ENCODE measurements at regions not wholly inside any gene's neighbourhood (a gene's known extent, or its start where the extent isn't known, plus 50 kb on each side); places are given as distances from the start of the nearest gene placed in this dataset.

DNA sequence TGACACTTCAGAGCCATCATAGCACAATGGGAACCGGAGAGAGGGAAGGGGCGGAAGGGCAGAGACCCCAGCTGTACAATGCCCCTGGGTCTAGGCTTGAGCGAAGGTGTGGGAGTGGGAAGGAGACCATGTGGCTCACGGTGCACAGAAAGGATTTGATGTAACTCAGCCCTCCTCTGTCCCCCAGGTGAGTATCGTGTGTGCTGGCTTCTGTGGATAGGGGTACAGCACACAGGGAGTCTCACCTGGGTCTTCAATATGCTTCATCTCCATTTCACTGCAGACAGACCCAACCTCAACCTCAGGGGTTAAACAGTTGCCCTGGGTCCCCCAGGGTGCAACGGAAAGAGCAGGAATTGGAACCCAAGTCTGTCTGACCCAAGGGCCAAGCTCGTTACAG, 122.2 kb downstream of the CDH26 start:
- TF ChIP-seq EZH2 (IDR thresholded peaks at IDR 0.05) (no peak), EZH2phosphoT487 (IDR thresholded peaks at IDR 0.05) (no peak)
- TF ChIP-seq, protein P1, sequence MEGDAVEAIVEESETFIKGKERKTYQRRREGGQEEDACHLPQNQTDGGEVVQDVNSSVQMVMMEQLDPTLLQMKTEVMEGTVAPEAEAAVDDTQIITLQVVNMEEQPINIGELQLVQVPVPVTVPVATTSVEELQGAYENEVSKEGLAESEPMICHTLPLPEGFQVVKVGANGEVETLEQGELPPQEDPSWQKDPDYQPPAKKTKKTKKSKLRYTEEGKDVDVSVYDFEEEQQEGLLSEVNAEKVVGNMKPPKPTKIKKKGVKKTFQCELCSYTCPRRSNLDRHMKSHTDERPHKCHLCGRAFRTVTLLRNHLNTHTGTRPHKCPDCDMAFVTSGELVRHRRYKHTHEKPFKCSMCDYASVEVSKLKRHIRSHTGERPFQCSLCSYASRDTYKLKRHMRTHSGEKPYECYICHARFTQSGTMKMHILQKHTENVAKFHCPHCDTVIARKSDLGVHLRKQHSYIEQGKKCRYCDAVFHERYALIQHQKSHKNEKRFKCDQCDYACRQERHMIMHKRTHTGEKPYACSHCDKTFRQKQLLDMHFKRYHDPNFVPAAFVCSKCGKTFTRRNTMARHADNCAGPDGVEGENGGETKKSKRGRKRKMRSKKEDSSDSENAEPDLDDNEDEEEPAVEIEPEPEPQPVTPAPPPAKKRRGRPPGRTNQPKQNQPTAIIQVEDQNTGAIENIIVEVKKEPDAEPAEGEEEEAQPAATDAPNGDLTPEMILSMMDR (IDR thresholded peaks at IDR 0.05), result no peak
